Thoracic aorta (tissue), 2 donors: ENCODE measurements at regions not wholly inside any gene's neighbourhood (a gene's known extent, or its start where the extent isn't known, plus 50 kb on each side); places are given as distances from the start of the nearest gene placed in this dataset.

ENCODE experiments used
- ATAC-seq: fragments of 150-250 bp; one replicate; pipeline ENCODE4 v1.8.0; 2017; ENCODE audit warnings: low read depth; ENCODE audit not compliant: insufficient number of reproducible peaks, low FRiP score
- DNase-seq: peaks from one replicate; pipeline ENCODE4 v3.0.0-alpha.2; 2020; ENCODE audit warnings: low spot score
- H3K27ac ChIP-seq, 2 donors: fragments of 200-600 bp; sonication (generic); 1 replicate in 1 of 2; 2 replicates in 1 of 2; pipeline ENCODE4 v1.5.1; 2016; ENCODE audit warnings: mild to moderate bottlenecking in 2 of 2, moderate library complexity in 2 of 2
- H3K27me3 ChIP-seq: fragments of 200-600 bp; sonication (generic); replicated peaks from 2 replicates; pipeline ENCODE4 v1.6.0; 2016; ENCODE audit warnings: mild to moderate bottlenecking; ENCODE audit not compliant: insufficient read depth
- H3K36me3 ChIP-seq: fragments of 200-600 bp; sonication (generic); one replicate; pipeline ENCODE4 v1.5.1; 2016
- H3K4me1 ChIP-seq, 2 donors: fragments of 200-600 bp; sonication (generic); 1 replicate in 1 of 2; 2 replicates in 1 of 2; pipeline versions ENCODE4 v1.5.1 to v1.6.0; 2016; ENCODE audit warnings: low read depth in 2 of 2, mild to moderate bottlenecking in 1 of 2; ENCODE audit not compliant: control insufficient read depth in 1 of 2
- H3K4me3 ChIP-seq: fragments of 200-600 bp; sonication (generic); 2 replicates; pipeline ENCODE4 v1.5.1; 2016; ENCODE audit warnings: mild to moderate bottlenecking
- H3K9me3 ChIP-seq: fragments of 200-600 bp; sonication (generic); 2 replicates; pipeline ENCODE4 v1.5.1; 2016
- TF ChIP-seq, protein P1 (sequence below): fragments of 200-600 bp; sonication (generic); IDR thresholded peaks from one replicate; pipeline ENCODE4 v1.5.1; 2019; ENCODE audit warnings: antibody characterized with exemption

DNA sequence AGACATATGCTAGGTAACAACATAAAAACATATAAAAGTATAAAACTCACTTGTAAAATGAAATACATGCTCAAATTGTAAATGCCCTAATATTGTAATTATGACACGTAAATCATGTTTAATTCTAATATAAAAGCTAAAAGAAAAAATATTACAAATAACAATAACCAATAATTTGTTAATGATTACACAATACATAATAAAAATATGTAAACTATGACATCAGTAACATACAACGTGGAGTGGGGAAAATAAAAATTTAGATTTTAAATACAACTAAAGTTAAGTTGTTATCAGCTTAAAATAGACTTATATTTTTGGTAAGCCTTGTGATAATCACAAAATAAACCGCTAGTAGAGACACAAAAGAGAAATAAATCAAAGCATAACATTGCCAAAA is 376.4 kb downstream of the BRINP2 start:
- H3K36me3 ChIP-seq = no peaks in the 10 kb centered on the region

DNA sequence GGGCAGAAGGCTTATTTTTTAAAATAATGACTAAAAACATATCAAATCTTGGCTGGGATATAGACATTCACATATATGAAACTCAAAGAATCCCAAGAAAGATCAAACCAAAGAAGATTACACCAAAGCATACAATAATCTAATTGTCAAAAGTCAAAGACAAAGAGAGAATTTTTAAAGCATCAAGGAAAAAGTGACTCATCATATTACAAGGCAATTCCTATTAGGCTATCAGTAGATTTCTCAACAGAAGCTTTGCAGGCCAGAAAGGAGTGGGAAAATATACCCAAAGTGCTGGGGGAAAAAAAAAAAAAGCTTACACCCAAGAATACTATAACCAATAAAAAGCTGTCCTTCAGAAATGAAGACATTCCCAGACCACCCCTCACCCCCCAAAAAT is 375.6 kb downstream of the BRINP2 start:
- TF ChIP-seq, protein P1, sequence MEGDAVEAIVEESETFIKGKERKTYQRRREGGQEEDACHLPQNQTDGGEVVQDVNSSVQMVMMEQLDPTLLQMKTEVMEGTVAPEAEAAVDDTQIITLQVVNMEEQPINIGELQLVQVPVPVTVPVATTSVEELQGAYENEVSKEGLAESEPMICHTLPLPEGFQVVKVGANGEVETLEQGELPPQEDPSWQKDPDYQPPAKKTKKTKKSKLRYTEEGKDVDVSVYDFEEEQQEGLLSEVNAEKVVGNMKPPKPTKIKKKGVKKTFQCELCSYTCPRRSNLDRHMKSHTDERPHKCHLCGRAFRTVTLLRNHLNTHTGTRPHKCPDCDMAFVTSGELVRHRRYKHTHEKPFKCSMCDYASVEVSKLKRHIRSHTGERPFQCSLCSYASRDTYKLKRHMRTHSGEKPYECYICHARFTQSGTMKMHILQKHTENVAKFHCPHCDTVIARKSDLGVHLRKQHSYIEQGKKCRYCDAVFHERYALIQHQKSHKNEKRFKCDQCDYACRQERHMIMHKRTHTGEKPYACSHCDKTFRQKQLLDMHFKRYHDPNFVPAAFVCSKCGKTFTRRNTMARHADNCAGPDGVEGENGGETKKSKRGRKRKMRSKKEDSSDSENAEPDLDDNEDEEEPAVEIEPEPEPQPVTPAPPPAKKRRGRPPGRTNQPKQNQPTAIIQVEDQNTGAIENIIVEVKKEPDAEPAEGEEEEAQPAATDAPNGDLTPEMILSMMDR = no peak
- no peak for ATAC-seq
- no peak overlapping the region for H3K27ac ChIP-seq
- no peak for DNase-seq
- H3K36me3 ChIP-seq = no peaks in the 10 kb centered on the region
- H3K27me3 ChIP-seq = no peaks in the 10 kb centered on the region
- no peaks in the 10 kb centered on the region for H3K9me3 ChIP-seq
- no peaks in the 10 kb centered on the region for H3K4me1 ChIP-seq
- no peak overlapping the region for H3K4me3 ChIP-seq

More for the DNA sequence above, 376.4 kb downstream of the BRINP2 start:
- Histone ChIP-seq H3K27ac (no peak overlapping the region), H3K9me3 (no peaks in the 10 kb centered on the region), H3K4me1 (no peaks in the 10 kb centered on the region), H3K4me3 (no peak overlapping the region), H3K27me3 (no peaks in the 10 kb centered on the region)
- ATAC-seq = no peak
- DNase-seq = no peak
- TF ChIP-seq, protein P1 = no peak

DNA sequence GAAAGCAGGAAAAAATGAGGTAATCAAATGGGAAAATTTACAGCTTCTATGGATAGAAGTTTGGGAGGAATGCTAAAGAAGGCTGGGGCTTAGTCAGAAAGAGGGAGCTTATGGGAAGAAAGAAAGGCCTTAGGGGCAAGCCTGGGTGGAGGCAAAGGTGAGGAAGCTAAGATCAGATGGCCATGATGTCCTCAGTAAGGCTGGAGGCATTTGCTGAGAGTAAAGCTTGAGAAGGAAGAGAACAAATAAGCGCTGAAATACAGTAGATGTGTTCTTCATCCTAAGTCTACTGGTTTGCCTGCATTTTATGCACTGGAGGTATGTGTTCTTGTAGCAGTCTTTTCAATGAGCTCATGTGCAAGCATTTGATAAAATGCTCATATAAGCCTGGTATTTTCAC is 355.4 kb downstream of the BRINP2 start:
- Histone ChIP-seq H3K9me3 (no peaks in the 10 kb centered on the region), H3K4me3 (no peak overlapping the region), H3K27ac (no peak overlapping the region), H3K27me3 (no peaks in the 10 kb centered on the region), H3K4me1 (no peaks in the 10 kb centered on the region), H3K36me3 (no peaks in the 10 kb centered on the region)
- TF ChIP-seq, protein P1 = no peak
- ATAC-seq (no peak), DNase-seq (no peak)

DNA sequence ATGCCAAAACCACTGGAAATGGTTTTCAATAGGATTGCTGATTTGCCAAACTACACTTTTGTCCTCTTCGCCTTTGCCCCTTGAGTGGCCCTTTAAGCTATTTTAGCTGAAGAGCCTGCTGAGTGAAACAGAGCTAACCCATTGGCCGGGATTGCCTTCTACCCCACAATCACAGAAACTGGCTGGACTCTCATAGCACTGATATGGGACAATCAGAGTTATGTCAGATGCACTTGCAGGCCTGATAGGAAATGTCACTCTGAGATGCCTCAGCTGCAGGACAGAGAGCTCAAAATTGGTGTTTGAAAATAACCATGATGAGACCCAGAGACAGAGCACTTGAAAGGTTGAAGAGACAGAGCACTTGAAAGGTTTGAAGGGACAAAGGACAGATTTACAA is 354.4 kb downstream of the BRINP2 start:
- Histone ChIP-seq H3K4me3 (no peak overlapping the region), H3K36me3 (no peaks in the 10 kb centered on the region), H3K4me1 (no peaks in the 10 kb centered on the region), H3K27me3 (no peaks in the 10 kb centered on the region), H3K27ac (no peak overlapping the region), H3K9me3 (no peaks in the 10 kb centered on the region)
- ATAC-seq (no peak), DNase-seq (no peak)
- TF ChIP-seq, protein P1 = no peak

DNA sequence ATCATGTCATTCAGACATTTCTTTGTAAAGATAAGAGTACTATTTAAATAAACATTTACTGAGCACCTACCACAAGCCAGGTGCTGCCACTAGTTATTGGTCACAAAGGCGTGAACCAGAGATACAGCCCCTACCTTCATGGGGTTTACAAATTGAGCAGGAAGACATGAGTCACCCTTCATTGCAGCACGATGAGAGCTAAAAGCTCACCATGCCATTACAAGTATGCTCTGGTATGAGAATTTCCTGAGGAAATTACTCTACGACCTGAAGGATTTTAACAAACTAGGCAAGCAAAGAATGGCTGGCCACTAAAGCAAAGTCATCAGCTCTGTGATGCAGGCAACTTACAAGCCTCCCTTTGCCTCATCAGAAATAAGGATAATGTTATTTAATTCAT is 346.8 kb downstream of the BRINP2 start:
- DNase-seq (no peak), ATAC-seq (no peak)
- no peak overlapping the region for H3K4me3 ChIP-seq
- no peaks in the 10 kb centered on the region for H3K4me1 ChIP-seq
- no peaks in the 10 kb centered on the region for H3K36me3 ChIP-seq
- H3K9me3 ChIP-seq = no peaks in the 10 kb centered on the region
- no peaks in the 10 kb centered on the region for H3K27me3 ChIP-seq
- H3K27ac ChIP-seq = no peak overlapping the region
- TF ChIP-seq, protein P1 = no peak
